SK-N-SH (cell line): ENCODE measurements at regions not wholly inside any gene's neighbourhood (a gene's known extent, or its start where the extent isn't known, plus 50 kb on each side); places are given as distances from the start of the nearest gene placed in this dataset.

Source experiments
- CTCF ChIP-seq: fragments of 200-600 bp; sonication (generic); IDR thresholded peaks from 2 replicates; pipeline ENCODE4 v1.6.1; 2017; ENCODE audit warnings: antibody characterized with exemption, mild to moderate bottlenecking, moderate library complexity
- EP300 ChIP-seq, 2 experiments: IDR thresholded peaks; 2 replicates each; pipeline versions ENCODE4 v1.4.0 to v1.6.1; 2012; ENCODE audit warnings: borderline replicate concordance in 1 of 2, low read depth in 1 of 2, low read length in 1 of 2
- EZH2phosphoT487 ChIP-seq: fragments of 200-600 bp; sonication (generic); IDR thresholded peaks from 2 replicates; pipeline ENCODE4 v1.6.1; 2017; ENCODE audit warnings: low read depth, mixed run types, mild to moderate bottlenecking, antibody characterized with exemption, moderate library complexity, borderline replicate concordance
- GABPA ChIP-seq: IDR thresholded peaks from 2 replicates; pipeline ENCODE4 v1.4.0; 2012; ENCODE audit warnings: low read depth, mild to moderate bottlenecking
- GATA2 ChIP-seq: sonication (generic); formaldehyde crosslinking; IDR thresholded peaks from 2 replicates; pipeline ENCODE4 v1.5.0; 2020; ENCODE audit warnings: mild to moderate bottlenecking, missing genetic modification reagents
- MEF2A ChIP-seq: IDR thresholded peaks from 2 replicates; pipeline ENCODE4 v1.4.0; 2012; ENCODE audit warnings: low read depth, borderline replicate concordance
- NFIC ChIP-seq: IDR thresholded peaks from 2 replicates; pipeline ENCODE4 v1.4.0; 2012; ENCODE audit warnings: borderline replicate concordance
- POLR2AphosphoS5 ChIP-seq: IDR thresholded peaks from 2 replicates; pipeline ENCODE4 v1.6.1; 2012; ENCODE audit warnings: low read depth, low read length
- RAD21 ChIP-seq: IDR thresholded peaks from 2 replicates; pipeline ENCODE4 v1.6.1; 2012; ENCODE audit warnings: mild to moderate bottlenecking, low read length
- REST ChIP-seq: IDR thresholded peaks from 2 replicates; pipeline ENCODE4 v1.6.1; 2012; ENCODE audit warnings: mild to moderate bottlenecking, low read depth, low read length, moderate library complexity
- RFX5 ChIP-seq: IDR thresholded peaks from 2 replicates; pipeline ENCODE4 v1.6.1; 2012; ENCODE audit warnings: mild to moderate bottlenecking, improper control_type of control experiment, low read length
- USF2 ChIP-seq: fragments of 150-350 bp; IDR thresholded peaks from 2 replicates; pipeline ENCODE4 v1.6.1; 2017; ENCODE audit warnings: antibody characterized with exemption, low read length, low read depth, borderline replicate concordance
- YY1 ChIP-seq: IDR thresholded peaks from 2 replicates; pipeline ENCODE4 v1.4.0; 2012; ENCODE audit warnings: low read depth, mild to moderate bottlenecking

- no peak for TF ChIP-seq USF2
- no peak for TF ChIP-seq CTCF
- TF ChIP-seq REST = no peak
- no peak for TF ChIP-seq POLR2AphosphoS5
- no peak for TF ChIP-seq RAD21
- TF ChIP-seq YY1 = no peak
- no peak for TF ChIP-seq EZH2phosphoT487
- TF ChIP-seq GABPA = no peak
- TF ChIP-seq EP300 (IDR thresholded peaks at IDR 0.05; ENCODE audit: borderline replicate concordance in 1 of 2, low read depth in 1 of 2, low read length in 1 of 2) = no peak
- TF ChIP-seq GATA2 (CRISPR knock-in tag) = no peak
- TF ChIP-seq RFX5 = no peak
- TF ChIP-seq NFIC = no peak
- no peak for TF ChIP-seq MEF2A
Observed at GRCh38 chr12:25687226-25687625, 134.1 kb upstream of the LMNTD1 start.
